ENCODE measurements at regions not wholly inside any gene's neighbourhood (a gene's known extent, or its start where the extent isn't known, plus 50 kb on each side); places are given as distances from the start of the nearest gene placed in this dataset.

GRCh38 chr20:51917886-51918535 is 115.7 kb upstream of the SALL4 start:
- no peak for DNase-seq

GRCh38 chr20:51916244-51916643 is 113.9 kb upstream of the SALL4 start:
- DNase-seq = no peak

GRCh38 chr20:51914758-51915157 is 112.4 kb upstream of the SALL4 start:
- DNase-seq = no peak

- DNase-seq = no peak
Measured at GRCh38 chr20:51910321-51911050, 108.2 kb upstream of the SALL4 start.

DNA sequence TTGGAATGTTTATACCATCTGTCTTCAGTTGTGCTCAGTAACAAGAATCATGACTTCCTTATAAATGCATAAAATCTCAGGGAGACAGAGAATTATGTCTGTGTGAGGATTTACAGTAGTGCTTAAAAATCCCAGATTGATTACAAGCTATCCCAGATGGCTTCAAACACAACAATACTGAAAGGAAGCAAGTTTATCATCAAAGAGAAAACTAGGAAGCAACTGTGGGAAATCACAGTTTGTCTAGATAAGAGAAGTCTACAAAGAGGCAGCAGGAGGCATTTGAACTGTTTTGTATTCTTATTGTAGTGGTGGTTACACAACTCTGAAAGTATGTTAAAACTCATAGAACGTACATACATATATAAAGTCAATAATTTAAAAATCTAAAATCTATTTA is 104.4 kb upstream of the SALL4 start:
- no peak for DNase-seq

DNA sequence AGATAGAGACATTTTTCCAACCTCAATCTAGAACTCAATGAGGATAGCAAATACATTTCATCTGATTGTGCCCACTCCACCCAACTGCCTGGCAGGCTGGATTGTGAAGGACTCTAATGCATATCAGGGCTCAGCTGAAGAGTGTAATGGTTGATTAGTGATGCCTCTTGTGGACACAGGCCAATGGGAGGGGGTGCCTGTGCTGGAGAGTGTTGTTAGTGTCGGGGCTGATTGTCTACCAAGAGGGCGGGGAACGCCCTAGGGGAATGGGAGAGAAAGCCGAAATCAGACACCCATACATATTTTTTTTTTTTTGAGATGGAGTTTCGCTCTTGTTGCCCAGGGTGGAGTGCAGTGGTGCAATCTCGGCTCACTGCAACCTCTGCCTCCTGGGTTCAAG is 103.7 kb upstream of the SALL4 start:
- no peak for DNase-seq

DNA sequence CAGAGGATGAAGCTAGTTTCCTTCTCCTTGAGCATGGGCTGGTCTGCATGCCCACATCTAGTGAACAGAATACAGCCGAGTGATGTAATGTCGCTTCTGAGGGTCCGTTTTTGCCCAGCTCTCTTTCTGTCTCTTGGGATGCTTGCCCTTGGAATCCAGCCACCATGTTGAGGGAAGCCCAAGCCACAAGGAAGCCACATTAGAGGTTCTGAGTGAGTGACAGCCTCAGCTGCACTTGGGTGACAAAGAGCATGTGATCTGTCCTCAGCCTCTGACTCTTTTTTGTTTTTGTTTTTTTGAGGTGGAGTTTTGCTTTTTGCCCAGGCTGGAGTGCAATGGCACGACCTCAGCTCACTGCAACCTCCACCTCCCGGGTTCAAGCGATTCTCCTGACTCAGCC is 100.6 kb upstream of the SALL4 start:
- no peak for DNase-seq

GRCh38 chr20:51900443-51900842 is 98.1 kb upstream of the SALL4 start:
- no peak for DNase-seq

- no peak for DNase-seq
Measured at GRCh38 chr20:51899674-51900073, 97.4 kb upstream of the SALL4 start.

- no peak for DNase-seq
Measured at GRCh38 chr20:51898788-51899187, 96.5 kb upstream of the SALL4 start.

- DNase-seq = no peak
Measured at GRCh38 chr20:51894619-51895018, 92.3 kb upstream of the SALL4 start.

GRCh38 chr20:51894201-51894600 is 91.9 kb upstream of the SALL4 start:
- DNase-seq = no peak

DNA sequence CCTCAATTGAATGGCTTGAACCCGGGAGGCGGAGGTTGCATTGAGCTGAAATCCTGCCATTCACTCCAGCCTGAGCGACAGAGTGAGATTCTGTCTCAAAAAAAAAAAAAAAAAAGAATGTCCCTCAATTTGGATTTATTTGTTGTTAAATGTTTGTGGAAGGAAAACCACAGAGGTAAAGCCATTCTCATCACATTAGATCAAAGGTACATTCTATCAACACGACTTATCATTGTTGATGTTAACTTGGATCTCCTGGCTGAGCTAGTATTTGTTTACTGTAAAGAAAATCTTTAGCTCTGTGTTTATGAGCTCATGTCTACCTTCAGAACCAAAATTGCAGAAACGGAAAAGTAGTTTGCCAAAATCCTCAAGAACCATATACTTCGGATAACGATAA is 91.4 kb upstream of the SALL4 start:
- no peak for DNase-seq

- no peak for DNase-seq
Measured at GRCh38 chr20:51890003-51890402, 87.7 kb upstream of the SALL4 start.

- no peak for DNase-seq
Measured at GRCh38 chr20:51889466-51889865, 87.1 kb upstream of the SALL4 start.

DNA sequence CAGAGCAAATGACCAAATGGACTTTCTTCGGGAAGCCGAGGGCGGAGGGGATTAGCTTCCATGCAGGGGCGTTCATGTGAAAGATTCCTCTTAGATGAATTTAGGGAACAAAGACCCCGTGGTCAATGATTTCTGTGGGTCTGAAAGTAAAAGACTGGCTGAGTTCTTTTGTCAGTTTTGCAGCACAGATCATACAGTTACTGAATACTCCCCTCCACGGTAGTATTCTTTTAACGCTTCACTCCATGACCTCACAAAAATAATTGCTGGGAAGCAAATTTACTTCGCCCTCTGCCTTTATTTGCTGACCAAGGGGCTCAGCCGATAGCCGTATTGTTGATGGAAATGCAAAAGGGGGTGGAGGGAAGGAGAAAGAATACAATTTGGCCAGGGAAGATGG is 86.0 kb upstream of the SALL4 start:
- no peak for DNase-seq

DNA sequence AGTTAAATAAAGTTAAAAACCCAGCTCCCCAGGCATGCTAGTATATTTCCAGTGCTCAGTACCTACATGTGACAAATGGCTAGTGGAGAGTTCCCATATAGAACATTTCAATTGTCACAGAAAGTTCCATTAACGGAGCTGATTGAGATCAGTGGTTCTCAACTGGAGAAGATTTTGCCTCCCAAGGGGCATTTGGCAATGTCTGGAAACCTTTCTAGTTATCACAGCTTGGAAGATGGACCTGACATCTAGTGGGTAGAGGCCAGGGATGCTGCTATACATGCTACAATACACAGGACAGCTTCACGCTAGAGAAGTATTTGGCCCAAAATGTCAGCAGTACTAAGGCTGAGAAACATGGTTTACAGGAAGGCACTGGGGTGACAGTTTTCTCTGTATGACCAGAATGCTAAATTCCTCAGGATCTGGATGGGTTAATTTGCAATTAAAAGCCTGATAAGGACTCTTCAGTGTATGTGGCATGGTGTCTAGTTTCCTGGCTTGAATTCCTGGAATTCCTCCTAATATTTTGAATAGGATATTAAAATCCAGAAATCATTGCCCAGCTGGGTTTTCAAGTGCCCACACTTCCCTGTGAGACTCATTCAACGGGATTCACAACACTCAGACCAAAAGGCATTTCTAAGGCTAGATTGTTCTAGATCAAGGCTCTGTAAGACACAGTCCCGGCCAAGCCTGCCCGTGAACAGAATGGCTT is 84.7 kb upstream of the SALL4 start:
- DNase-seq = no peak

DNA sequence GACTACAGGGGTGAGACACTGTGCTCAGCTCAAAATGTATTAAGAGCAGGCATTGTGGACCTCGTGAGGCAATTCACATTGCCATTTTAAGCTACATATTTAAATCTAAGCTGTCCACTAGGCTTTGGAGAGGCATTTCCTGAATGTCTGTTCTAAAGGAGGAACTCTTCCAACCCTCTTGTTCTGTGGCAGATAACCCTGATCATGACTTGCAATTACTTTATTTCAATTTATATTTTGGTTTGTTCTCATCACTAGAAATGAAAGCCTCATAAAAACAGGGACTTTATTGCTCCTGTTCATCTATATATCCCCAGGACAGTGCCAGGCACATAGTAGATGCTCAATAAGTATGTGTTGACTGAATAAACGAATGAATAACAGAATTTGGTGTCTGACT is 84.0 kb upstream of the SALL4 start:
- no peak for DNase-seq

- no peak for DNase-seq
Measured at GRCh38 chr20:51884561-51884960, 82.2 kb upstream of the SALL4 start.

DNA sequence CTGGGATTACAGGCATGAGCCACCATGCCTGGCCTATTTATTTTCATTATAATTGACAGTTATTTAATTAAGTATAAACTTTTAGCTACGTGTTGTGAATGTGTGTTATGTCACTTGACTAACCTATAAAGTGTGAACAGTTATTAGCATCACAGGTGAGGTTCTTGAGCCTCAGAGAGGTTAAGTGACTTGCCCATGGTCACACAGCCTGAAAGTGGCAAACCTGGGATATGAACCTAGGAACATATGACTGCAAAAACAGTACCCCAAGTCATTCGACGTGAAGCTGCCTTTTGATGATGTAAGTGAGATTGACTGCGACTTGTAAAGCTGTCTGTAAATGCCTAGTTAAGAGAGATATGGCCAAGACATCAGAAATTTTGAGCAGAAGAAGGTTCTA is 77.9 kb upstream of the SALL4 start:
- DNase-seq = no peak

DNA sequence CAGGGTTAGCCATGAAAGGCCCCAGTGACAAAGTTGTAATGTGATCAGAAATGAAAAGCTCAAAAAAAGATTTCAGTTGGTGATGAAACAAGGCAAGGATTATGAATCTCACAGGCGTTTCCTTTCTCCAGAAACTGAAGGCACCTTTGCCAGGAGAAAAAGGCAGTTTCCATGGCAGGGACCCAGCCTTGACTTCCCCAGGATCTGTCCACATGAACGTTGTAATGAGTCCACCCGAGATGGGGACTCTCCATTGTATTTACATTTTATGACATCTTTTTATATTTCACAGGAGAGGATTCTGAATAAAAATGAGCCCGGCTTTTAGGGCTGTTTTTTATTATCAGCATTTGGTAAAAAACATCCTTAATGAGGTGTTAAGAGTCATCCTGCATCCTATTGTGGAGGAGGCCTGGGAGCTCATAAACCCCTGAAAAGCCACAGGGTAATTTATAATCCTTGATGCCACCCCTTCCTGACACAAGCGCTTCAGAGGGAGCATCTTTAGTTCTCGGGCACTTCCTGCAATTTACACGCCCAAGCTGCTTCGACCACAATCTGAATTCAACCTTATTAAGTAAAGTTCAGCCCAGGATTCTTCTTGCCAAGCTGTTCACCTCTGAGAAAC is 74.1 kb upstream of the SALL4 start:
- DNase-seq = no peak

GRCh38 chr20:51873652-51874051 is 71.3 kb upstream of the SALL4 start:
- DNase-seq = no peak

DNA sequence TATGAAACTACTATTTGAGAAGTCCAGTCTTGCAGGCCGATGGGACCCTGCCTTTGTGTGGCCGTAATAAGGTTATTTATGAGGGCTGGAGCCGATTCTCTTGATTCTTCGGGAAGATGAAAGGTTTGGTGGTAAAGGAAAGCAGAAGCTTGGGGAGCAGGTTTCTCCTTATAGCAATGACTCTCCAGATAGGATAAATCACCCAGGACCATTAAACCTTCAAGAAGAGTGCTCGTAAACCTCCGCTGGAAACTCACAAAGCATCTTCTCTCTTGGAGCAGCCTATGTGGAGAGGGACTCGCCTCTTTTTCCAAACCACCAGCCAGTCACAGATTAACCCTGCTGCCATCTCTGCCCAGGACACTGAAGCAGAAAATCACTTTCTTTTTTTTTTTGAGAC is 69.6 kb upstream of the SALL4 start:
- no peak for DNase-seq

- no peak for DNase-seq
Measured at GRCh38 chr20:51869002-51869401, 66.7 kb upstream of the SALL4 start.

All from activated gamma-delta T cell treated with Interleukin-2 at 50 U/mL for 16 hours (primary cell).